WTC11 (cell line): ENCODE measurements at regions not wholly inside any gene's neighbourhood (a gene's known extent, or its start where the extent isn't known, plus 50 kb on each side); places are given as distances from the start of the nearest gene placed in this dataset.

Source experiments
- ATAC-seq: fragments of 200-7000 bp; cut with Tn5 transposase; 2 replicates; pipeline ENCODE4 v1.10.0; 2021; ENCODE audit warnings: mild to moderate bottlenecking, moderate library complexity
- CTCF ChIA-PET: fragments of 300-600 bp; sonication (Branson Sonifier 250); formaldehyde crosslinking; loops from one replicate; lab custom pipeline; 2021; ENCODE audit warnings: antibody characterized with exemption; lab: Charles Lee
- POLR2A ChIA-PET: fragments of 350-600 bp; sonication (Branson Sonifier 250); formaldehyde crosslinking; loops from one replicate; lab custom pipeline; 2021; ENCODE audit warnings: antibody characterized with exemption; lab: Charles Lee
- DNase-seq: peaks from one replicate; pipeline ENCODE4 v3.0.0; 2021; ENCODE audit warnings: low spot score
- H3K27ac Mint-ChIP-seq: 2 replicates; pipeline ENCODE4 v1.8.0; 2021; ENCODE audit warnings: mixed read lengths
- H3K27me3 Mint-ChIP-seq: 2 replicates; pipeline ENCODE4 v1.8.0; 2021; ENCODE audit warnings: low read depth, mild to moderate bottlenecking, moderate library complexity, mixed read lengths
- H3K36me3 Mint-ChIP-seq: 2 replicates; pipeline ENCODE4 v1.8.0; 2021; ENCODE audit warnings: mixed read lengths
- H3K4me1 Mint-ChIP-seq: 2 replicates; pipeline ENCODE4 v1.8.0; 2022; ENCODE audit warnings: mixed read lengths
- H3K4me3 Mint-ChIP-seq: 2 replicates; pipeline ENCODE4 v1.8.0; 2021; ENCODE audit warnings: mild to moderate bottlenecking, moderate library complexity, mixed read lengths
- H3K9me3 Mint-ChIP-seq: 2 replicates; pipeline ENCODE4 v1.8.0; 2021; ENCODE audit warnings: mixed read lengths
- AFF4 ChIP-seq: sonication (generic); formaldehyde crosslinking; IDR thresholded peaks from 2 replicates; pipeline ENCODE4 v1.8.1; 2023; ENCODE audit warnings: mild to moderate bottlenecking, missing genetic modification reagents, borderline replicate concordance
- ATF1 ChIP-seq: sonication (generic); formaldehyde crosslinking; IDR thresholded peaks from 2 replicates; pipeline ENCODE4 v1.8.1; 2023; ENCODE audit warnings: mild to moderate bottlenecking, moderate library complexity, missing genetic modification reagents
- CREB1 ChIP-seq: sonication (generic); formaldehyde crosslinking; IDR thresholded peaks from 2 replicates; pipeline ENCODE4 v1.8.0; 2023; ENCODE audit warnings: mild to moderate bottlenecking, missing genetic modification reagents
- FOXJ3 ChIP-seq: sonication (generic); formaldehyde crosslinking; IDR thresholded peaks from 2 replicates; pipeline ENCODE4 v1.9.0; 2021; ENCODE audit warnings: missing genetic modification reagents, mild to moderate bottlenecking, borderline replicate concordance
- FOXP4 ChIP-seq: sonication (generic); formaldehyde crosslinking; IDR thresholded peaks from 2 replicates; pipeline ENCODE4 v1.8.0; 2022; ENCODE audit warnings: mild to moderate bottlenecking, missing genetic modification reagents
- GTF2I ChIP-seq: fragments of 250-450 bp; sonication (Bioruptor Pico); conservative IDR thresholded peaks from 2 replicates; pipeline ENCODE4 v1.4.0; 2021; ENCODE audit warnings: mild to moderate bottlenecking
- IRF2 ChIP-seq: sonication (generic); formaldehyde crosslinking; IDR thresholded peaks from 2 replicates; pipeline ENCODE4 v1.8.0; 2022; ENCODE audit warnings: low read depth, missing genetic modification reagents, borderline replicate concordance
- MXD4 ChIP-seq: fragments of 250-450 bp; sonication (Bioruptor Pico); IDR thresholded peaks from 2 replicates; pipeline ENCODE4 v1.8.0; 2021; ENCODE audit warnings: mild to moderate bottlenecking, moderate library complexity, borderline replicate concordance
- MYBL2 ChIP-seq: sonication (generic); formaldehyde crosslinking; IDR thresholded peaks from 2 replicates; pipeline ENCODE4 v1.8.1; 2023; ENCODE audit warnings: mild to moderate bottlenecking, moderate library complexity, missing genetic modification reagents
- NFYB ChIP-seq: sonication (generic); formaldehyde crosslinking; conservative IDR thresholded peaks from 2 replicates; pipeline ENCODE4 v1.8.0; 2022; ENCODE audit warnings: low read depth, missing genetic modification reagents
- NR2C2 ChIP-seq: sonication (generic); formaldehyde crosslinking; IDR thresholded peaks from 2 replicates; pipeline ENCODE4 v1.8.0; 2022; ENCODE audit warnings: mild to moderate bottlenecking, missing genetic modification reagents
- NR3C1 ChIP-seq: sonication (generic); formaldehyde crosslinking; conservative IDR thresholded peaks from 2 replicates; pipeline ENCODE4 v1.8.1; 2023; ENCODE audit warnings: low read depth, mild to moderate bottlenecking, missing genetic modification reagents
- PRRX2 ChIP-seq: fragments of 250-450 bp; sonication (Bioruptor Pico); IDR thresholded peaks from 2 replicates; pipeline ENCODE4 v1.8.0; 2021; ENCODE audit warnings: mild to moderate bottlenecking
- SMAD4 ChIP-seq: sonication (generic); formaldehyde crosslinking; IDR thresholded peaks from 2 replicates; pipeline ENCODE4 v1.8.0; 2022; ENCODE audit warnings: mild to moderate bottlenecking, missing genetic modification reagents
- SOX15 ChIP-seq: fragments of 250-450 bp; sonication (Bioruptor Pico); IDR thresholded peaks from 2 replicates; pipeline ENCODE4 v1.9.0; 2021; ENCODE audit warnings: mild to moderate bottlenecking
- TEAD4 ChIP-seq: sonication (generic); formaldehyde crosslinking; IDR thresholded peaks from 2 replicates; pipeline ENCODE4 v1.8.0; 2022; ENCODE audit warnings: mild to moderate bottlenecking, missing genetic modification reagents
- USF2 ChIP-seq: sonication (generic); formaldehyde crosslinking; IDR thresholded peaks from 2 replicates; pipeline ENCODE4 v1.8.1; 2023; ENCODE audit warnings: mild to moderate bottlenecking, missing genetic modification reagents, moderate library complexity
- ZNF263 ChIP-seq: sonication (generic); formaldehyde crosslinking; IDR thresholded peaks from 2 replicates; pipeline ENCODE4 v1.8.1; 2022; ENCODE audit warnings: low read depth, mild to moderate bottlenecking, moderate library complexity, missing genetic modification reagents
- TF ChIP-seq, protein P1 (sequence below): sonication (generic); formaldehyde crosslinking; conservative IDR thresholded peaks from 2 replicates; pipeline ENCODE4 v1.8.1; 2022; ENCODE audit warnings: mild to moderate bottlenecking, missing genetic modification reagents

GRCh38 chr14:36035675-36036074, 140.8 kb downstream of the PTCSC3 start:
- no peaks in the 10 kb centered on the region for H3K27me3 Mint-ChIP-seq
- DNase-seq (no peak), ATAC-seq (no peak)
- H3K4me1 Mint-ChIP-seq = no peaks in the 10 kb centered on the region
- TF ChIP-seq MXD4 = no peak
- TF ChIP-seq MYBL2 (CRISPR knock-in tag) = no peak
- no peak for TF ChIP-seq IRF2
- no peak for TF ChIP-seq SOX15 (CRISPR knock-in tag)
- TF ChIP-seq NFYB (CRISPR knock-in tag) = no peak
- no peak for TF ChIP-seq NR3C1 (CRISPR knock-in tag)
- TF ChIP-seq GTF2I (CRISPR knock-in tag) = no peak
- no peak for TF ChIP-seq NR2C2
- no peak for TF ChIP-seq CREB1 (CRISPR knock-in tag)
- no peak for TF ChIP-seq USF2
- TF ChIP-seq TEAD4 (CRISPR knock-in tag) = no peak
- no peak for TF ChIP-seq FOXP4 (CRISPR knock-in tag)
- no peak for TF ChIP-seq SMAD4 (CRISPR knock-in tag)
- no peak for TF ChIP-seq ATF1 (CRISPR knock-in tag)
- TF ChIP-seq FOXJ3 (CRISPR knock-in tag) = no peak
- TF ChIP-seq ZNF263 (CRISPR knock-in tag) = no peak
- no peak for TF ChIP-seq PRRX2 (CRISPR knock-in tag)
- no peak overlapping the region for H3K27ac Mint-ChIP-seq
- H3K36me3 Mint-ChIP-seq = no peaks in the 10 kb centered on the region
- ChIA-PET POLR2A (no interaction called here), CTCF (no interaction called here)
- H3K9me3 Mint-ChIP-seq = no peaks in the 10 kb centered on the region
- no peak overlapping the region for H3K4me3 Mint-ChIP-seq

DNA sequence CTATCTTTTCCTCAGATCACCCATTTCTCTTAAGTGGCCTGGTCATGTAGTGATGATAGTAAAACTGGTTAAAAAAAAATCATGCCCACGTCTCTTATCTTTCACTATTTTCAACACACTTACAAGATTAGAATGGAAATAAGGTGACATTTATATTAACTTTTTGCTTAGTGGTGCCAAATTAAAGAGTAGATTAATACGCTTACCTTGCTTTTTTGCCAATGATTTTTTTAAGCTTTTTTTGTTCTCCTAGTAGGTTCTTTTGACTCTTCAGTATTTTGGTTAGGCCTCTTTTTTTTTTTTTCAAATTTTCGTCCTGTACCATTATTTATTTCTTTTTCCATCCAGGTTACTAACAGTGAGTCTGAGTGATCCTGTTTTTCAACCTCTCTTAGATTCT, 147.9 kb downstream of the PTCSC3 start:
- ChIA-PET POLR2A (no interaction called here), CTCF (no interaction called here)
- Mint-ChIP-seq H3K27ac (no peak overlapping the region), H3K9me3 (peaks cover 11% of the 10 kb centered on the region), H3K36me3 (no peaks in the 10 kb centered on the region; the same call in 1 of the 2 replicates), H3K27me3 (no peaks in the 10 kb centered on the region; the same call in 1 of the 2 replicates), H3K4me3 (no peak overlapping the region), H3K4me1 (no peaks in the 10 kb centered on the region)
- DNase-seq = no peak
- ATAC-seq = no peak
- TF ChIP-seq, protein P1, sequence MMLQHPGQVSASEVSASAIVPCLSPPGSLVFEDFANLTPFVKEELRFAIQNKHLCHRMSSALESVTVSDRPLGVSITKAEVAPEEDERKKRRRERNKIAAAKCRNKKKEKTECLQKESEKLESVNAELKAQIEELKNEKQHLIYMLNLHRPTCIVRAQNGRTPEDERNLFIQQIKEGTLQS (CRISPR knock-in tag) = no peak
- TF ChIP-seq AFF4 (CRISPR knock-in tag) = no peak
